Hepatocyte (in vitro differentiated cells): ENCODE measurements at regions not wholly inside any gene's neighbourhood (a gene's known extent, or its start where the extent isn't known, plus 50 kb on each side); places are given as distances from the start of the nearest gene placed in this dataset.

Experiments
- EZH2 ChIP-seq: fragments of 200-600 bp; sonication (generic); IDR thresholded peaks from 2 replicates; pipeline ENCODE4 v1.6.1; 2016; ENCODE audit warnings: antibody characterized with exemption, mild to moderate bottlenecking, borderline replicate concordance
- TF ChIP-seq, protein P1 (sequence below): fragments of 200-600 bp; sonication (generic); IDR thresholded peaks from 2 replicates; pipeline ENCODE4 v1.5.1; 2016; ENCODE audit warnings: antibody characterized with exemption, mild to moderate bottlenecking; ENCODE audit not compliant: poor library complexity

- TF ChIP-seq, protein P1, sequence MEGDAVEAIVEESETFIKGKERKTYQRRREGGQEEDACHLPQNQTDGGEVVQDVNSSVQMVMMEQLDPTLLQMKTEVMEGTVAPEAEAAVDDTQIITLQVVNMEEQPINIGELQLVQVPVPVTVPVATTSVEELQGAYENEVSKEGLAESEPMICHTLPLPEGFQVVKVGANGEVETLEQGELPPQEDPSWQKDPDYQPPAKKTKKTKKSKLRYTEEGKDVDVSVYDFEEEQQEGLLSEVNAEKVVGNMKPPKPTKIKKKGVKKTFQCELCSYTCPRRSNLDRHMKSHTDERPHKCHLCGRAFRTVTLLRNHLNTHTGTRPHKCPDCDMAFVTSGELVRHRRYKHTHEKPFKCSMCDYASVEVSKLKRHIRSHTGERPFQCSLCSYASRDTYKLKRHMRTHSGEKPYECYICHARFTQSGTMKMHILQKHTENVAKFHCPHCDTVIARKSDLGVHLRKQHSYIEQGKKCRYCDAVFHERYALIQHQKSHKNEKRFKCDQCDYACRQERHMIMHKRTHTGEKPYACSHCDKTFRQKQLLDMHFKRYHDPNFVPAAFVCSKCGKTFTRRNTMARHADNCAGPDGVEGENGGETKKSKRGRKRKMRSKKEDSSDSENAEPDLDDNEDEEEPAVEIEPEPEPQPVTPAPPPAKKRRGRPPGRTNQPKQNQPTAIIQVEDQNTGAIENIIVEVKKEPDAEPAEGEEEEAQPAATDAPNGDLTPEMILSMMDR = no peak
- no peak for TF ChIP-seq EZH2
These were observed 350.2 kb downstream of the ZNF516 start for GRCh38 chr18:76144844-76145243.
